ENCODE measurements at regions not wholly inside any gene's neighbourhood (a gene's known extent, or its start where the extent isn't known, plus 50 kb on each side); places are given as distances from the start of the nearest gene placed in this dataset.

DNA sequence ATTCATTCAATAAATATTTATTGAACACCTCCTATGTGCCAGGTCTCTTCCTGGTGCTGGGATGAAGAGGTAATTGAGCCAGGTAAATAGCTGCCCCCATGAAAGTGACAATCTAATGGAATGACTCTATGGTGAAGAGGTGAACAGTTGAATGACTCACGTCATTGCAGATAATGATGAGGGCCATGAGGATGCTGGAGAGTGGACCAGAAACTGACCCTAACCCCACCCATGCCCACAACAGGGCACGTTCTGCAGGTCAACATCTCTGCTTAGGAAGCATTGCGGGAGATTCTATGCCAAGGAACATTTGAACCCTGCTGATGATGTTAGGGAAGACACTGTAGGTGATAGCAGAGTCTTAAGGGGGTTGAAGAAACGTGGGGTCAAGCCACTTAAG lies 788.9 kb upstream of the TBX3 start (continued):
- TF ChIP-seq EHF (CRISPR knock-in tag; IDR thresholded peaks at IDR 0.05): no peak
- TF ChIP-seq, protein P1, sequence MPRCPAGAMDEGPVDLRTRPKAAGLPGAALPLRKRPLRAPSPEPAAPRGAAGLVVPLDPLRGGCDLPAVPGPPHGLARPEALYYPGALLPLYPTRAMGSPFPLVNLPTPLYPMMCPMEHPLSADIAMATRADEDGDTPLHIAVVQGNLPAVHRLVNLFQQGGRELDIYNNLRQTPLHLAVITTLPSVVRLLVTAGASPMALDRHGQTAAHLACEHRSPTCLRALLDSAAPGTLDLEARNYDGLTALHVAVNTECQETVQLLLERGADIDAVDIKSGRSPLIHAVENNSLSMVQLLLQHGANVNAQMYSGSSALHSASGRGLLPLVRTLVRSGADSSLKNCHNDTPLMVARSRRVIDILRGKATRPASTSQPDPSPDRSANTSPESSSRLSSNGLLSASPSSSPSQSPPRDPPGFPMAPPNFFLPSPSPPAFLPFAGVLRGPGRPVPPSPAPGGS (IDR thresholded peaks at IDR 0.05): no peak
- TF ChIP-seq JUN (IDR thresholded peaks at IDR 0.05): no peak
- TF ChIP-seq RNF2 (IDR thresholded peaks at IDR 0.05; ENCODE audit: borderline replicate concordance, low read depth): no peak
- TF ChIP-seq ZC3H11A (IDR thresholded peaks at IDR 0.05): no peak
- TF ChIP-seq HOXB5 (CRISPR knock-in tag; IDR thresholded peaks at IDR 0.05): no peak
- no peak for TF ChIP-seq TP53 (CRISPR knock-in tag; IDR thresholded peaks at IDR 0.05)
- no peak for TF ChIP-seq MYC (IDR thresholded peaks at IDR 0.05; ENCODE audit: borderline replicate concordance, low read length)

DNA sequence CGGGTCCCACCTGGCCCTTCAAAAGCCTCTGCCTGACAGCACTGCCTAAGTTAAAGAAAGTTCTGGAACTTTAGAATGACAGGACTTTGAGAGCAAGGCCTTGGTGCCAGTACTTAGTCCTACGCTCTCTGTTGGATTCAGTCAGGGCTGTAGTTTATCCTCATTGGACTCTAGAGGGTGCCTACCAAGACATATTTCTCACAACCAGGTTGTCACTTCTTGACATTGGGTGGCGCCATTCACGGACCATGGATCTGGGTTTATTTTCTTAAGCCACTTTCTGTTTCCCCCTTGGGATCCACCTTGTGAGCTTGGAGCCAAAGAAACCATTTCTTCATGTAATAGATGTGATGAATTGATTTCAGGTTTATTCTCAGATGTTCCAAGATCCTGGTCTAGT lies 787.0 kb upstream of the TBX3 start:
- TF ChIP-seq CBX8 (IDR thresholded peaks at IDR 0.05) (no peak), NPAS2 (CRISPR knock-in tag; IDR thresholded peaks at IDR 0.05; ENCODE audit: borderline replicate concordance) (no peak), ZC3H11A (IDR thresholded peaks at IDR 0.05) (no peak), PHF8 (IDR thresholded peaks at IDR 0.05; ENCODE audit: borderline replicate concordance, low read depth) (no peak), HMGXB4 (CRISPR knock-in tag; IDR thresholded peaks at IDR 0.05; ENCODE audit: borderline replicate concordance) (no peak), ZFP36 (IDR thresholded peaks at IDR 0.05; ENCODE audit: borderline replicate concordance, partially characterized antibody) (no peak)
- Histone ChIP-seq H3K4me3 (no peak overlapping the region), H3K27ac (no peak overlapping the region), H3K9me3 (no peaks in the 10 kb centered on the region), H3K4me1 (no peaks in the 10 kb centered on the region), H3K4me2 (no peak overlapping the region)
- 59% methylated on average over 4 of the region's 4 CpGs for WGBS (ENCODE audit: missing lambda C conversion rate)
- ChIA-PET CTCF (no interaction called here), POLR2A (no interaction called here)
- DNase-seq (ENCODE audit: low read depth in 1 of 2, low spot score in 1 of 2): no peak
- no peak for FAIRE-seq
- peak; percentile 31 to 49; a peak in 1 of 6 replicates for ATAC-seq

DNA sequence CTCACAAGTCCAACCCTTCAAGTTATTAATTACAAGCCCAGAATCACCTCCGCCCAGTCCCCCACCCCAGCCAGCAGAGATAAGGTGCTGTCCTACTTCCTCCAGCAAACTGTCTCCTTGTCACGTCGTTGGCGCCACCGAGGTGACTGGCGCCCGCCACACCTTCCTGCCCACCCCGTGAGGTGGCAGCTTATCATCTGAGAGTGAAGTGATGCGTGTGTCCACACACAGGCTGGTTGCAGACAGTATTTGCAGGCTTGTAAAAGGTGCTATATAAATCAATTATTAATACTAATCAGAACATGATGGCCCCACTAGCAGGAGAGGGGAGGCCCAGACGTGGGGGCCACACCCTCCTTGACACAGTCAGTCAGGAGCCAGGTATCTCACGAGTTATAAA lies 786.6 kb upstream of the TBX3 start:
- TF ChIP-seq PHF8 (IDR thresholded peaks at IDR 0.05; ENCODE audit: borderline replicate concordance, low read depth) (no peak), ESRRA (IDR thresholded peaks at IDR 0.05; ENCODE audit: borderline replicate concordance, low read length) (no peak), SMC3 (IDR thresholded peaks at IDR 0.05) (no peak), CBX8 (IDR thresholded peaks at IDR 0.05) (no peak), NFE2L2 (conservative IDR thresholded peaks at IDR 0.05; ENCODE audit: low read length) (no peak), ATOH8 (CRISPR knock-in tag; IDR thresholded peaks at IDR 0.05; ENCODE audit: low read depth) (no peak), ZNF302 (CRISPR knock-in tag; IDR thresholded peaks at IDR 0.05) (no peak), KDM1A (IDR thresholded peaks at IDR 0.05; ENCODE audit: low read depth) (no peak), HMGXB4 (CRISPR knock-in tag; IDR thresholded peaks at IDR 0.05; ENCODE audit: borderline replicate concordance) (no peak), PBX3 (IDR thresholded peaks at IDR 0.05) (no peak), POLR2AphosphoS2 (conservative IDR thresholded peaks at IDR 0.05; ENCODE audit: low read length) (no peak), CHD2 (IDR thresholded peaks at IDR 0.05; ENCODE audit: low read length, partially characterized antibody) (no peak), RNF2 (IDR thresholded peaks at IDR 0.05; ENCODE audit: borderline replicate concordance, low read depth) (no peak), JUNB (IDR thresholded peaks at IDR 0.05) (no peak)
- TF ChIP-seq, protein P2, sequence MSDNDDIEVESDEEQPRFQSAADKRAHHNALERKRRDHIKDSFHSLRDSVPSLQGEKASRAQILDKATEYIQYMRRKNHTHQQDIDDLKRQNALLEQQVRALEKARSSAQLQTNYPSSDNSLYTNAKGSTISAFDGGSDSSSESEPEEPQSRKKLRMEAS (IDR thresholded peaks at IDR 0.05): no peak
- DNase-seq (ENCODE audit: low read depth in 1 of 2, low spot score in 1 of 2) (no peak), ATAC-seq (no peak), FAIRE-seq (no peak)
- CTCF ChIA-PET: interaction anchor here (1.0 to 4.6 kb wide), 2 partner anchors 8 to 14 kb away, joined by 3 to 23 read pairs; no protein-coding TSS in a partner anchor
- H3K4me2 ChIP-seq: no peak overlapping the region
- H3K9me3 ChIP-seq: no peaks in the 10 kb centered on the region
- no peaks in the 10 kb centered on the region for H3K4me1 ChIP-seq
- no peak overlapping the region for H3K4me3 ChIP-seq
- H3K27ac ChIP-seq: no peak overlapping the region
- POLR2A ChIA-PET: no interaction called here
- WGBS (ENCODE audit: missing lambda C conversion rate): 58% methylated on average over 11 of the region's 11 CpGs

Measured in A549 (cell line).